HCT116 (cell line): ENCODE measurements at regions not wholly inside any gene's neighbourhood (a gene's known extent, or its start where the extent isn't known, plus 50 kb on each side); places are given as distances from the start of the nearest gene placed in this dataset.

Source experiments
- ATAC-seq: fragments of 200-7000 bp; cut with Tn5 transposase; 2 replicates; pipeline ENCODE4 v1.9.1; 2020; ENCODE audit warnings: mild to moderate bottlenecking, moderate library complexity
- BruUV-seq: library from RNA; stranded (reverse); fragments of 400-500 nt; replicated peaks from 2 replicates; lab custom pipeline; 2021; lab: Mats Ljungman, UMichigan
- CTCF ChIA-PET: fragments of 300-600 bp; sonication (Branson Sonifier 250); formaldehyde crosslinking; loops from one replicate; lab custom pipeline; 2021; ENCODE audit warnings: antibody characterized with exemption; lab: Charles Lee
- POLR2A ChIA-PET: fragments of 300-600, 350-600 bp; sonication (Branson Sonifier 250); formaldehyde crosslinking; loops from one replicate; lab custom pipeline; 2021; ENCODE audit warnings: antibody characterized with exemption; lab: Charles Lee
- RAD21 ChIA-PET, 2 experiments: fragments of 300-600 bp; sonication (Branson Sonifier 250); formaldehyde crosslinking; loops; one replicate each; lab custom pipeline; 2023; ENCODE audit warnings: low total read pairs in 2 of 2; ENCODE audit not compliant: uncharacterized antibody in 2 of 2, unreplicated experiment in 2 of 2, low non-redundant PET in 1 of 2; lab: Charles Lee
- DNase-seq: peaks from one replicate; pipeline ENCODE4 v3.0.0-alpha.2; 2010; ENCODE audit warnings: low read depth, low spot score
- H2AFZ ChIP-seq: fragments of 200-600 bp; shearing (Covaris generic), sonication (generic); 2 replicates; pipeline ENCODE4 v1.6.1; 2017; ENCODE audit warnings: low read depth, mixed run types, mixed read lengths, antibody characterized with exemption, low read length; ENCODE audit not compliant: poor library complexity, severe bottlenecking
- H3K27ac ChIP-seq: 2 replicates; pipeline ENCODE4 v1.5.1; 2012; ENCODE audit warnings: low read depth, low read length
- H3K27me3 ChIP-seq: fragments of 200-600 bp; sonication (generic); 2 replicates; pipeline ENCODE4 v1.6.1; 2016; ENCODE audit warnings: mixed run types, low read length, mixed read lengths; ENCODE audit not compliant: insufficient read depth
- H3K36me3 ChIP-seq, 2 experiments: fragments of 200-500 bp in 1 of 2; fragments of 200-600 bp in 1 of 2; sonication (Bioruptor generic) in 1 of 2; sonication (generic) in 1 of 2; 2 replicates each; pipeline versions ENCODE4 v1.5.1 to v1.6.1; 2014 to 2016; ENCODE audit warnings: low read length in 2 of 2, inconsistent platforms in 1 of 2, mixed read lengths in 1 of 2, mixed run types in 1 of 2; ENCODE audit not compliant: insufficient read depth in 2 of 2, control insufficient read depth in 1 of 2
- H3K4me1 ChIP-seq, 2 experiments: fragments of 200-600 bp in 1 of 2; sonication (generic) in 1 of 2; 2 replicates each; pipeline versions ENCODE4 v1.5.1 to v1.6.1; 2012 to 2017; ENCODE audit warnings: low read length in 2 of 2, inconsistent platforms in 1 of 2, mild to moderate bottlenecking in 1 of 2, mixed read lengths in 1 of 2, mixed run types in 1 of 2, moderate library complexity in 1 of 2; ENCODE audit not compliant: insufficient read depth in 2 of 2, control insufficient read depth in 1 of 2
- H3K4me2 ChIP-seq: fragments of 200-600 bp; sonication (generic); 2 replicates; pipeline ENCODE4 v1.6.1; 2017; ENCODE audit warnings: mixed run types, low read length, mixed read lengths
- H3K4me3 ChIP-seq, 2 experiments: fragments of 200-600 bp in 1 of 2; sonication (generic) in 1 of 2; replicated peaks in 1 of 2; 2 replicates each; pipeline ENCODE4 v1.5.1; 2011 to 2016; ENCODE audit warnings: low read length in 2 of 2, control low read depth in 1 of 2, low read depth in 1 of 2, mild to moderate bottlenecking in 1 of 2, mixed read lengths in 1 of 2, mixed run types in 1 of 2
- H3K79me2 ChIP-seq: fragments of 200-600 bp; sonication (generic); 2 replicates; pipeline ENCODE4 v1.6.1; 2017; ENCODE audit warnings: mild to moderate bottlenecking, mixed run types, low read length, moderate library complexity, mixed read lengths; ENCODE audit not compliant: insufficient read depth
- H3K9ac ChIP-seq: fragments of 200-600 bp; sonication (generic); 2 replicates; pipeline ENCODE4 v1.6.1; 2016; ENCODE audit warnings: low read length, mixed read lengths
- H3K9me2 ChIP-seq: fragments of 200-600 bp; sonication (generic), shearing (Covaris generic); 2 replicates; pipeline ENCODE4 v1.6.1; 2017; ENCODE audit warnings: mixed run types, mild to moderate bottlenecking, moderate library complexity; ENCODE audit not compliant: insufficient read depth
- H3K9me3 ChIP-seq, 2 experiments: fragments of 200-500 bp in 1 of 2; fragments of 200-600 bp in 1 of 2; sonication (Bioruptor generic) in 1 of 2; sonication (generic) in 1 of 2; 2 replicates each; pipeline ENCODE4 v1.6.1; 2014 to 2017; ENCODE audit warnings: low read length in 2 of 2, mixed read lengths in 2 of 2, inconsistent platforms in 1 of 2, low read depth in 1 of 2, mild to moderate bottlenecking in 1 of 2, mixed run types in 1 of 2, moderate library complexity in 1 of 2; ENCODE audit not compliant: control insufficient read depth in 1 of 2, insufficient read depth in 1 of 2
- H4K20me1 ChIP-seq: fragments of 200-600 bp; sonication (generic), shearing (Covaris generic); 2 replicates; pipeline ENCODE4 v1.6.1; 2017; ENCODE audit warnings: mixed run types, mild to moderate bottlenecking, moderate library complexity; ENCODE audit not compliant: insufficient read depth
- CBX3 ChIP-seq: IDR thresholded peaks from 2 replicates; pipeline ENCODE4 v1.6.1; 2012; ENCODE audit warnings: low read depth
- CEBPB ChIP-seq: IDR thresholded peaks from 2 replicates; pipeline ENCODE4 v1.6.1; 2012; ENCODE audit warnings: low read depth
- EZH2 ChIP-seq: fragments of 200-600 bp; sonication (generic); IDR thresholded peaks from 2 replicates; pipeline ENCODE4 v1.6.1; 2017; ENCODE audit warnings: antibody characterized with exemption, mixed run types
- EZH2phosphoT487 ChIP-seq: fragments of 200-600 bp; IDR thresholded peaks from 2 replicates; pipeline ENCODE4 v1.6.1; 2018; ENCODE audit warnings: antibody characterized with exemption, borderline replicate concordance
- JUND ChIP-seq: IDR thresholded peaks from 2 replicates; pipeline ENCODE4 v1.6.1; 2012
- POLR2A ChIP-seq: IDR thresholded peaks from 2 replicates; pipeline ENCODE4 v1.7.0; 2011; ENCODE audit warnings: borderline replicate concordance; ENCODE audit not compliant: insufficient read depth, insufficient read length; ENCODE audit errors: extremely low read depth
- RAD21 ChIP-seq: IDR thresholded peaks from 2 replicates; pipeline ENCODE4 v1.6.1; 2012; ENCODE audit warnings: low read depth, mild to moderate bottlenecking
- REST ChIP-seq: IDR thresholded peaks from 2 replicates; pipeline ENCODE4 v1.6.1; 2012; ENCODE audit warnings: low read depth
- SIN3A ChIP-seq: IDR thresholded peaks from 2 replicates; pipeline ENCODE4 v1.6.1; 2012; ENCODE audit warnings: low read depth
- ZBTB33 ChIP-seq: IDR thresholded peaks from 2 replicates; pipeline ENCODE4 v1.6.1; 2011; ENCODE audit warnings: mild to moderate bottlenecking, low read length, moderate library complexity; ENCODE audit not compliant: insufficient replicate concordance; ENCODE audit errors: extremely low read depth
- intact Hi-C: fragments of 100-400 bp; cut with micrococcal nuclease; formaldehyde crosslinking; loops from 2 replicates; pipeline ENCODE4 v1.10.0; 2022

DNA sequence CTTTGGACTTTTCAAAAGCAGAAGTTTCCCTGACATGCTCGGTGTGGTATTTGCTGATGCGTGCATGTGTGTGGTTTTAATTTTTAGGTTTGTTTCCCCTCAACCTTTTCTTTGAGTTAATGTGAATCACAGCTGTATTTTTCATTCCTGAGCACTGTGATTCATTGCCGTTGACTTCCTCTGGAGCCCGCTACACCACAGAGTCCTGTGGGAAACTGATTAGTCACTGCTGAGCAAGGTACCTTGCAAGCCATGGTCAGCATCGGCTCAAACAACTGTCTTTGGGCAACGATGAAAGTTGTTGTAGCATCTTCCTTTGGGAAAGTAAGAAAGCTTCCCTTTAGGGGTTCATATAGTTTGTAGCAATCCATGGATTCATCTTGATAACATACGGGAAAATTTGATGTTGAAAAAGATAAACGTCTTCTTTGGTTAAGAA lies 57.5 kb downstream of the RIN2 start (continued):
- TF ChIP-seq EZH2 = no peak
- peak; percentile 73 for TF ChIP-seq CBX3

DNA sequence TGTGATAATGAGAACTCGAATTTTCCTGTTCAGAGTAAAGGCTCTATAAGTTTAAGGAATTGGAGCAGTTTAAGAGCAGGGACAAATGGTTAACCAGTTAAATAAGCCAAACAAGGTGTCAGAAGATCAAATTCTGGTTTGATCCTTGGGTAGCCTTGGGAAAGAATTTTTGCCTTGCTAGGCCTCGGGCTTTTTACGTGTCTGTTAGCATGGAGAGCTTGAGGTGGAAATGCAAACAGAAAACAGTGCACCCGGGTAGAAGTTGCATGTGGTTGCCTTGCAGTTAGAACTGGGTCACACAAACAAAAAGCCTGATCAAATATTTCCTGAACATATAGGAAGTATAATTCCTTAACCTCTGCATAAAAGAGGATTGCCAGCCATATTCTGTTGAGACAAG lies 58.3 kb downstream of the RIN2 start:
- TF ChIP-seq EZH2phosphoT487 (no peak), EZH2 (no peak), SIN3A (no peak), RAD21 (no peak), JUND (no peak), REST (no peak), CEBPB (no peak), ZBTB33 (no peak), POLR2A (no peak)
- Histone ChIP-seq H3K4me1 (peaks cover 8 to 16% of the 10 kb centered on the region in 2 experiments), H3K36me3 (no peaks in the 10 kb centered on the region; a peak in 1 of 4 replicates), H3K79me2 (no peaks in the 10 kb centered on the region), H3K9me3 (no peaks in the 10 kb centered on the region; a peak in 1 of 4 replicates), H2AFZ (peak overlapping the region; percentile 75), H3K27ac (no peak overlapping the region), H3K9me2 (no peaks in the 10 kb centered on the region), H3K9ac (no peak overlapping the region), H3K4me3 (no peak overlapping the region), H3K4me2 (peak overlapping the region; percentile 60), H3K27me3 (no peaks in the 10 kb centered on the region), H4K20me1 (no peaks in the 10 kb centered on the region)
- ChIA-PET CTCF (no interaction called here), RAD21 (no interaction called here), POLR2A (no interaction called here)
- BruUV-seq = no TSS peak
- ATAC-seq (no peak), DNase-seq (no peak)
- intact Hi-C loops = no loop called here
